Gastroesophageal sphincter (tissue), 4 donors: ENCODE measurements at regions not wholly inside any gene's neighbourhood (a gene's known extent, or its start where the extent isn't known, plus 50 kb on each side); places are given as distances from the start of the nearest gene placed in this dataset.

Source experiments
- ATAC-seq: fragments of 150-250 bp; one replicate; pipeline ENCODE4 v1.9.1; 2016; ENCODE audit warnings: mild to moderate bottlenecking, moderate library complexity
- H3K27ac ChIP-seq, 4 donors: fragments of 200-600 bp; sonication (generic) in 3 of 4; 1 replicate in 3 of 4; 2 replicates in 1 of 4; pipeline ENCODE4 v1.5.1; 2016 to 2019
- H3K27me3 ChIP-seq: fragments of 200-600 bp; sonication (generic); one replicate; pipeline ENCODE4 v1.5.1; 2019
- H3K36me3 ChIP-seq, 2 donors: fragments of 200-600 bp; sonication (generic); one replicate each; pipeline ENCODE4 v1.5.1; 2019; ENCODE audit warnings: control low read depth in 1 of 2
- H3K4me1 ChIP-seq, 3 donors: fragments of 200-600 bp; sonication (generic); 1 replicate in 2 of 3; 2 replicates in 1 of 3; pipeline ENCODE4 v1.5.1; 2016 to 2019; ENCODE audit warnings: control low read depth in 2 of 3
- H3K4me3 ChIP-seq, 2 donors: fragments of 200-600 bp; sonication (generic); one replicate each; pipeline ENCODE4 v1.5.1; 2019; ENCODE audit warnings: mild to moderate bottlenecking in 1 of 2, moderate library complexity in 1 of 2
- H3K9me3 ChIP-seq, 3 donors: fragments of 200-600 bp; sonication (generic); one replicate each; pipeline ENCODE4 v1.5.1; 2017 to 2019; ENCODE audit warnings: control low read depth in 2 of 3
- CTCF ChIP-seq, 4 experiments: fragments of 200-600 bp in 2 of 4; fragments of 450-650 bp in 2 of 4; sonication (generic) in 1 of 4; IDR thresholded peaks; one replicate each; pipeline ENCODE4 v1.5.1; 2017 to 2019; ENCODE audit warnings: antibody characterized with exemption in 4 of 4, mild to moderate bottlenecking in 2 of 4, moderate library complexity in 2 of 4
- EP300 ChIP-seq: sonication (generic); formaldehyde crosslinking; IDR thresholded peaks from one replicate; pipeline ENCODE4 v1.6.1; 2017; ENCODE audit warnings: antibody characterized with exemption, mild to moderate bottlenecking
- POLR2A ChIP-seq, 2 donors: fragments of 450-650 bp; IDR thresholded peaks; one replicate each; pipeline ENCODE4 v1.6.1; 2017; ENCODE audit warnings: antibody characterized with exemption in 2 of 2, mild to moderate bottlenecking in 2 of 2, moderate library complexity in 1 of 2
- POLR2AphosphoS5 ChIP-seq: sonication (generic); formaldehyde crosslinking; IDR thresholded peaks from one replicate; pipeline ENCODE4 v1.6.1; 2017; ENCODE audit warnings: antibody characterized with exemption
- WGBS, 2 donors: methylation state at CpG; one replicate each; pipeline ENCODE4 v1.1.5; 2018; ENCODE audit warnings: low coverage in 1 of 2; 5-methylcytosine and 5-hydroxymethylcytosine counted together

GRCh38 chr4:30957706-30958105, 237.5 kb downstream of the PCDH7 start:
- no peak for ATAC-seq
- H3K36me3 ChIP-seq: no peaks in the 10 kb centered on the region
- WGBS, 2 donors: 57 to 67% methylated on average over 3 to 4 of the region's 4 CpGs
- TF ChIP-seq EP300: no peak
- no peak for TF ChIP-seq CTCF (IDR thresholded peaks at IDR 0.05)
- no peak for TF ChIP-seq POLR2AphosphoS5
- no peak for TF ChIP-seq POLR2A (IDR thresholded peaks at IDR 0.05)
- H3K9me3 ChIP-seq: no peaks in the 10 kb centered on the region
- no peaks in the 10 kb centered on the region for H3K27me3 ChIP-seq
- no peaks in the 10 kb centered on the region for H3K4me1 ChIP-seq
- H3K27ac ChIP-seq: no peak overlapping the region
- no peak overlapping the region for H3K4me3 ChIP-seq

GRCh38 chr4:30959781-30960485, 239.8 kb downstream of the PCDH7 start:
- no peaks in the 10 kb centered on the region for H3K36me3 ChIP-seq
- no peak overlapping the region for H3K27ac ChIP-seq
- H3K9me3 ChIP-seq: no peaks in the 10 kb centered on the region
- TF ChIP-seq POLR2AphosphoS5 (no peak), EP300 (no peak), POLR2A (IDR thresholded peaks at IDR 0.05) (no peak), CTCF (IDR thresholded peaks at IDR 0.05) (no peak)
- no peak overlapping the region for H3K4me3 ChIP-seq
- no peaks in the 10 kb centered on the region for H3K4me1 ChIP-seq
- WGBS, 2 donors: 83 to 96% methylated on average over 3 of the region's 3 CpGs
- ATAC-seq: no peak
- H3K27me3 ChIP-seq: no peaks in the 10 kb centered on the region

- Histone ChIP-seq H3K27me3 (no peaks in the 10 kb centered on the region), H3K4me1 (peaks cover 0 to 4% (median 0%) of the 10 kb centered on the region in 3 donors), H3K9me3 (no peaks in the 10 kb centered on the region), H3K36me3 (no peaks in the 10 kb centered on the region), H3K4me3 (no peak overlapping the region), H3K27ac (no peak overlapping the region)
- no peak for TF ChIP-seq EP300
- no peak for TF ChIP-seq CTCF (IDR thresholded peaks at IDR 0.05)
- TF ChIP-seq POLR2A (IDR thresholded peaks at IDR 0.05): no peak
- no peak for TF ChIP-seq POLR2AphosphoS5
- no peak for ATAC-seq
Measured at GRCh38 chr4:30962939-30963338, 242.8 kb downstream of the PCDH7 start.

- peaks cover 0 to 30% (median 0%) of the 10 kb centered on the region in 3 donors for H3K4me1 ChIP-seq
- H3K4me3 ChIP-seq: no peak overlapping the region
- WGBS, 2 donors: 10 to 29% methylated on average over 3 to 5 of the region's 5 CpGs
- no peaks in the 10 kb centered on the region for H3K9me3 ChIP-seq
- no peak for TF ChIP-seq POLR2A (IDR thresholded peaks at IDR 0.05)
- TF ChIP-seq POLR2AphosphoS5: no peak
- no peak for TF ChIP-seq EP300
- TF ChIP-seq CTCF (IDR thresholded peaks at IDR 0.05): no peak
- no peak for ATAC-seq
- H3K27ac ChIP-seq: peak overlapping the region in 1 of 4 donors; percentile 1
- H3K36me3 ChIP-seq: no peaks in the 10 kb centered on the region
- H3K27me3 ChIP-seq: no peaks in the 10 kb centered on the region
Measured at GRCh38 chr4:30968926-30969325, 248.8 kb downstream of the PCDH7 start.

GRCh38 chr4:30972542-30972941, 252.4 kb downstream of the PCDH7 start:
- 82 to 83% methylated on average over 3 of the region's 3 CpGs for WGBS, 2 donors
- Histone ChIP-seq H3K27me3 (no peaks in the 10 kb centered on the region), H3K27ac (no peak overlapping the region), H3K36me3 (no peaks in the 10 kb centered on the region), H3K4me3 (no peak overlapping the region), H3K4me1 (peaks cover 0 to 28% (median 0%) of the 10 kb centered on the region in 3 donors), H3K9me3 (no peaks in the 10 kb centered on the region)
- ATAC-seq: no peak
- TF ChIP-seq POLR2A (IDR thresholded peaks at IDR 0.05) (no peak), POLR2AphosphoS5 (no peak), EP300 (no peak), CTCF (IDR thresholded peaks at IDR 0.05) (no peak)
